ENCODE measurements at regions not wholly inside any gene's neighbourhood (a gene's known extent, or its start where the extent isn't known, plus 50 kb on each side); places are given as distances from the start of the nearest gene placed in this dataset.

GRCh38 chr15:46872286-46872980, 844.9 kb upstream of the SEMA6D start:
- no peak for TF ChIP-seq CTCF (IDR thresholded peaks at IDR 0.05)
- no peak for TF ChIP-seq POLR2A (IDR thresholded peaks at IDR 0.05)
- no peaks in the 10 kb centered on the region for H3K9me3 ChIP-seq
- DNase-seq = no peak
- no peak overlapping the region for H3K4me3 ChIP-seq (replicated peaks in 1 of 3)
- no peaks in the 10 kb centered on the region for H3K4me1 ChIP-seq
- no peaks in the 10 kb centered on the region for H3K36me3 ChIP-seq
- no peak overlapping the region for H3K27ac ChIP-seq
- intact Hi-C loops (cut with DNase I) = no loop called here
- H3K27me3 ChIP-seq = no peaks in the 10 kb centered on the region
- WGBS, 2 donors = 67 to 72% methylated on average over 5 of the region's 5 CpGs

GRCh38 chr15:46872981-46873330, 844.3 kb upstream of the SEMA6D start:
- TF ChIP-seq CTCF (IDR thresholded peaks at IDR 0.05) (no peak), POLR2A (IDR thresholded peaks at IDR 0.05) (no peak)
- Histone ChIP-seq H3K27ac (no peak overlapping the region), H3K27me3 (no peaks in the 10 kb centered on the region), H3K9me3 (no peaks in the 10 kb centered on the region), H3K36me3 (no peaks in the 10 kb centered on the region), H3K4me3 (replicated peaks in 1 of 3) (no peak overlapping the region), H3K4me1 (no peaks in the 10 kb centered on the region)
- WGBS, 2 donors = 84 to 89% methylated on average over 2 of the region's 2 CpGs
- intact Hi-C loops (cut with DNase I) = no loop called here
- DNase-seq = no peak

- H3K27ac ChIP-seq = no peak overlapping the region
- no peaks in the 10 kb centered on the region for H3K4me1 ChIP-seq
- no peaks in the 10 kb centered on the region for H3K27me3 ChIP-seq
- intact Hi-C loops (cut with DNase I) = no loop called here
- no peak overlapping the region for H3K4me3 ChIP-seq (replicated peaks in 1 of 3)
- no peaks in the 10 kb centered on the region for H3K9me3 ChIP-seq
- no peak for DNase-seq
- 34 to 44% methylated on average over 5 of the region's 5 CpGs for WGBS, 2 donors
- TF ChIP-seq CTCF (IDR thresholded peaks at IDR 0.05) = no peak
- TF ChIP-seq POLR2A (IDR thresholded peaks at IDR 0.05) = no peak
- no peaks in the 10 kb centered on the region for H3K36me3 ChIP-seq
Observed at GRCh38 chr15:46879032-46879770, 838.1 kb upstream of the SEMA6D start.

- Histone ChIP-seq H3K4me1 (no peaks in the 10 kb centered on the region), H3K36me3 (no peaks in the 10 kb centered on the region), H3K27me3 (no peaks in the 10 kb centered on the region), H3K9me3 (no peaks in the 10 kb centered on the region), H3K27ac (no peak overlapping the region), H3K4me3 (replicated peaks in 1 of 3) (no peak overlapping the region)
- intact Hi-C loops (cut with DNase I) = no loop called here
- no peak for DNase-seq
- TF ChIP-seq POLR2A (IDR thresholded peaks at IDR 0.05) (no peak), CTCF (IDR thresholded peaks at IDR 0.05) (no peak)
- 79 to 89% methylated on average over 2 of the region's 2 CpGs for WGBS, 2 donors
Observed at GRCh38 chr15:46880791-46881190, 836.5 kb upstream of the SEMA6D start.

GRCh38 chr15:46892621-46893160, 824.6 kb upstream of the SEMA6D start:
- intact Hi-C loops (cut with DNase I) = no loop called here
- H3K9me3 ChIP-seq = no peaks in the 10 kb centered on the region
- no peak overlapping the region for H3K27ac ChIP-seq
- no peaks in the 10 kb centered on the region for H3K36me3 ChIP-seq
- H3K4me3 ChIP-seq (replicated peaks in 1 of 3) = no peak overlapping the region
- H3K27me3 ChIP-seq = no peaks in the 10 kb centered on the region
- DNase-seq = no peak
- 64 to 71% methylated on average over 4 of the region's 4 CpGs for WGBS, 2 donors
- no peaks in the 10 kb centered on the region for H3K4me1 ChIP-seq
- TF ChIP-seq CTCF (IDR thresholded peaks at IDR 0.05) = no peak
- TF ChIP-seq POLR2A (IDR thresholded peaks at IDR 0.05) = no peak

Measured in thyroid gland (tissue), 4 donors.